Dermis blood vessel endothelial cell (primary cell): ENCODE measurements at regions not wholly inside any gene's neighbourhood (a gene's known extent, or its start where the extent isn't known, plus 50 kb on each side); places are given as distances from the start of the nearest gene placed in this dataset.
A peak's percentile ranks its signal among the peaks of the same experiment; 100 is the strongest.

Experiments
- DNase-seq: peaks from one replicate; pipeline ENCODE4 v3.0.0; 2010

GRCh38 chr4:187190390-187190789 lies 466.7 kb upstream of the FAT1 start:
- no peak for DNase-seq

GRCh38 chr4:187191676-187192075 lies 468.0 kb upstream of the FAT1 start:
- no peak for DNase-seq

- no peak for DNase-seq
These were observed 468.6 kb upstream of the FAT1 start for GRCh38 chr4:187192266-187192665.

- no peak for DNase-seq
These were observed 469.5 kb upstream of the FAT1 start for GRCh38 chr4:187193141-187193540.

GRCh38 chr4:187204389-187204918 lies 480.8 kb upstream of the FAT1 start:
- DNase-seq = no peak

- no peak for DNase-seq
These were observed 484.3 kb upstream of the FAT1 start for GRCh38 chr4:187207931-187208330.

- DNase-seq = no peak
These were observed 485.0 kb upstream of the FAT1 start for GRCh38 chr4:187208651-187209050.

- DNase-seq = no peak
These were observed 486.4 kb upstream of the FAT1 start for GRCh38 chr4:187209921-187210613.

GRCh38 chr4:187212446-187213080 lies 488.9 kb upstream of the FAT1 start:
- DNase-seq = no peak

GRCh38 chr4:187215438-187215837 lies 491.8 kb upstream of the FAT1 start:
- no peak for DNase-seq

- DNase-seq = no peak
These were observed 495.1 kb upstream of the FAT1 start for GRCh38 chr4:187218705-187219245.

GRCh38 chr4:187224560-187224959 lies 500.9 kb upstream of the FAT1 start:
- no peak for DNase-seq

- no peak for DNase-seq
These were observed 504.4 kb upstream of the FAT1 start for GRCh38 chr4:187227907-187228704.

GRCh38 chr4:187232196-187232595 lies 508.5 kb upstream of the FAT1 start:
- no peak for DNase-seq

- no peak for DNase-seq
These were observed 509.1 kb upstream of the FAT1 start for GRCh38 chr4:187232796-187233195.

- DNase-seq = no peak
These were observed 512.0 kb upstream of the FAT1 start for GRCh38 chr4:187235456-187236170.

GRCh38 chr4:187236209-187236890 lies 512.7 kb upstream of the FAT1 start:
- DNase-seq = peak; percentile 0

- DNase-seq = no peak
These were observed 515.0 kb upstream of the FAT1 start for GRCh38 chr4:187238646-187239045.

- peak; percentile 26 for DNase-seq
These were observed 528.2 kb upstream of the FAT1 start for GRCh38 chr4:187251896-187252295.

- no peak for DNase-seq
These were observed 533.2 kb upstream of the FAT1 start for GRCh38 chr4:187256897-187257296.

GRCh38 chr4:187258651-187259401 lies 535.2 kb upstream of the FAT1 start:
- DNase-seq = no peak
